ENCODE measurements at regions not wholly inside any gene's neighbourhood (a gene's known extent, or its start where the extent isn't known, plus 50 kb on each side); places are given as distances from the start of the nearest gene placed in this dataset.

DNA sequence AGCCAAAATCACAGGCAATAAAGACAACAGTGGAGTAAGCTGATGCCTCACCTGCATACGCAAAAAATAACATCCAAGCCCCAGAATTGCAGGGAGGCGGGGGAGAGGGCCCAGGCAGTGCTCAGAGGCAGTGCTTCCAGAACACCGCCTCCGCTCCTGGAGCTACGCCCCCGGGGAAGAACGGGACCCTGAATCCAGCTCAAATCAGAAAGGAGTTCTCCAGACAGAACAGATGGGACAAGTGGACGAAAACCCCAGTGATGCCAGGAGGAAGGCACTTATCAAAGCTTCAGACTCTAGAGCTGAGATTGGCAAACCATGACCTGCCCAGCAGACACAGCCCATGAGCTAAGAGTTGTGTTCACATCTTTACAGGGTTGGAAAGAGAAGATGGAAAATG lies 683.9 kb downstream of the TBC1D22A start:
- DNase-seq: no peak
- H3K36me3 ChIP-seq (replicated peaks; ENCODE audit: control insufficient read depth, insufficient read depth, low read length): no peaks in the 10 kb centered on the region
- H3K27me3 ChIP-seq (ENCODE audit: control insufficient read depth, insufficient read depth, low read length): no peaks in the 10 kb centered on the region

DNA sequence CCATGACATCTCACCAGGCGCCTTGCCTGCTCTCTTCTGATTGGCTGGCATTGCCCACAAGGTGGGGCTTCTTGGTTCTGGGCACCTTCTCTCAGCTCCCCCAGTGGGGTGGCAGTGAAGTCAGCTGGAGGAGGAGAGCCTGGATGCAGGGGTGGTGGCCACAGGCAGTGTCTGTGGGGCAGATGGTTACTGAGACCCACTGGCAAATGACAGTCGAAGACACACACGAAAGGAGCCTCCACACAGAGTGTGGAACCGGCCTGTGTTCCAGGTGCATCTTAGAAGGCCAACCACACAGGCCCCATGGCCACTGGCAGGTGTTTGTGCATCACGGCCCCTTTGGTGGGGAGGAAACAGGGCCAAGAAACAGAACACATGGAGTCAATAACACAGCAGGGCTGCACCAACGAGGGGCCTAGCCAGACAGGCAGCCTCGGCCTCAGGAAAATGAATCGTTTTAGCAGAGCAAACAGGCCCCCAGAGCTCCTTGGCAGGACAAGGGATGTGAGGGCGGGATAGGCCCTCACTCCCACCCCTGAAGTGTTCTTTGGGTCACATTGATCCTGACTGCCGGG lies 683.4 kb downstream of the TBC1D22A start:
- no peak for DNase-seq
- H3K4me3 ChIP-seq (ENCODE audit: insufficient read depth, low read depth, low read length): no peak overlapping the region
- no peaks in the 10 kb centered on the region for H3K27me3 ChIP-seq (ENCODE audit: control insufficient read depth, insufficient read depth, low read length)
- H3K36me3 ChIP-seq (replicated peaks; ENCODE audit: control insufficient read depth, insufficient read depth, low read length): no peaks in the 10 kb centered on the region

More for the DNA sequence above, 683.9 kb downstream of the TBC1D22A start:
- H3K4me3 ChIP-seq (ENCODE audit: insufficient read depth, low read depth, low read length): no peak overlapping the region

- H3K36me3 ChIP-seq (replicated peaks; ENCODE audit: control insufficient read depth, insufficient read depth, low read length): no peaks in the 10 kb centered on the region
- no peaks in the 10 kb centered on the region for H3K27me3 ChIP-seq (ENCODE audit: control insufficient read depth, insufficient read depth, low read length)
- H3K4me3 ChIP-seq (ENCODE audit: insufficient read depth, low read depth, low read length): no peak overlapping the region
- DNase-seq: no peak
Observed at GRCh38 chr22:47445212-47445611, 682.8 kb downstream of the TBC1D22A start.

DNA sequence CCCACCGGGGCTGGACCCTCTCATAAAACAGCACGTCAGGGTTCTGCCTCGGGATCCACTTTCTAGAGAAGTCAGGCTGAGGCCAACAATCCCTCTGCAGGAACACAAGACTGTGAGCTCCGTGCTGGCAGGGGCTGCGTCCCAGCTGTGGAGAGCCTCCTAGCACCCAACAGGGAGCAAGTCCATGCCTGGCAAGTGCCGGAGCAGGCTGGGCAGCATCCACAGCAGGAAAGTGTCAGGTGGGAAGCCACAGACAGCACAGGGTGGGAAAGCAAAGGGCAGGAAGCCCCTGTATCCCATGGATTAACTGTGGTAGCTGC lies 682.3 kb downstream of the TBC1D22A start:
- no peaks in the 10 kb centered on the region for H3K36me3 ChIP-seq (replicated peaks; ENCODE audit: control insufficient read depth, insufficient read depth, low read length)
- no peak for DNase-seq

DNA sequence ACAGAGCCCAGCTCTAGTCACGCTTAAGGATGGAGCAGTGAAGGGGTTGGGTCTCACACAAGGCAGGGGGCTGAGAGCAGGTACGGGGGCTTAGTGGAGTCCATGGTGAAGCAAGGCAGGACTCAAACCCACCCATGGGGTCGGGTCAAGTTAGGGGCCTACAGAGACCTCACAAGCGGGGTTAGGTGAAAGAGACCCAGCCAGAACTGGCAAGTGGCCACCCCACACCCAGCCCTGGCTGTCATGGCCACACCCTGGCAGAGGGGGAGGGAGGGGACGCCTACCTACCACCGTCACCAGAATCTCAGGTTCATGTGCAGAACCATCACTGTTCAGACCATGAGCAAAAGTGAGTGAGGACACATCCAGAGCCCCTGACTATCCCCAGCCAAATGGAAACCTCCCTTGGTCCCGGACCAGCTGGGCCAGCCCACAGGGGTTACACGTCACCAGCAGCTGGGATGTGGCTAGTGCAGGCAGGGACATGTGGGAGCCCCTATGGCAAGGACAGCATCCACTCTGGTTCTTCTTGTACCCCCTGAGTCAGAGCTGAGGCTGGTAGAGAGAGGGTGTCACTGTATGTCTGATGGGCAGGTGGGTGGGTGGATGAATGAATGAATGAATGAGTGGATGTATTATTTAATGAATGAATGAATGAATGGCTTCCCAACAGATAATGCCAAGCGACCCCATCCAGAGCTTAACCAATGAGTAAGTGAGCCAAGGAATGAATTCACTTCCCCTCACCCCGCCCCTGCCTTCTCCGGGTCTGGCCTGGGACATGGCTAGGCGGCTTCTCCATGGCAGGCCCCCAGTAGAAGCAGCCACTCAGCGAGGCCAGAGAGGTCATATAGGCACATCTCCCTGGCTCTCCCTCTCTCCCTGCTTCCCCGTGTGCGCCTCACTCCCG lies 681.6 kb downstream of the TBC1D22A start:
- H3K4me3 ChIP-seq (ENCODE audit: insufficient read depth, low read depth, low read length): no peak overlapping the region
- H3K27me3 ChIP-seq (ENCODE audit: control insufficient read depth, insufficient read depth, low read length): no peaks in the 10 kb centered on the region
- no peaks in the 10 kb centered on the region for H3K36me3 ChIP-seq (replicated peaks; ENCODE audit: control insufficient read depth, insufficient read depth, low read length)
- no peak for DNase-seq

More for the DNA sequence above, 682.3 kb downstream of the TBC1D22A start:
- Histone ChIP-seq H3K27me3 (ENCODE audit: control insufficient read depth, insufficient read depth, low read length) (no peaks in the 10 kb centered on the region), H3K4me3 (ENCODE audit: insufficient read depth, low read depth, low read length) (no peak overlapping the region)

DNA sequence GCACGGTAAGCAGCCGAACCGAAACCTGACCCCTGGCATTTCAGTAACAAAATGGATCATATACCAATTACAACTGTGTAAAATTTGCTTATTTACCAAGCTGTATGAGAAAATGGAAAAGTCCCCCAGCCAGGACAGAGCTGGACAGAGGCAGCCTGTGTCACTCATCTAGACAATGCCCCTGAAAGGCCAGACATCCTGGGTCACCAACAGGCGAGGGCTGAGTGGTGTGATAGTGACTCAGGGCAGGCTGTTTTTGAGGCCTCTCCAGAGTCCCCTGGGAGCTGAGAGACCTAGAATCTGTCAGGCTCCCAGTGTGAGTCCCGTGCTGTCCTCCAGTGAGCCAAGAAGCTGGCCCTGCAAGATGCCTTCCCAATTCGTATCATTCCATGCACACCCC lies 680.4 kb downstream of the TBC1D22A start:
- Histone ChIP-seq H3K4me3 (ENCODE audit: insufficient read depth, low read depth, low read length) (no peak overlapping the region), H3K27me3 (ENCODE audit: control insufficient read depth, insufficient read depth, low read length) (no peaks in the 10 kb centered on the region), H3K36me3 (replicated peaks; ENCODE audit: control insufficient read depth, insufficient read depth, low read length) (no peaks in the 10 kb centered on the region)
- no peak for DNase-seq

DNA sequence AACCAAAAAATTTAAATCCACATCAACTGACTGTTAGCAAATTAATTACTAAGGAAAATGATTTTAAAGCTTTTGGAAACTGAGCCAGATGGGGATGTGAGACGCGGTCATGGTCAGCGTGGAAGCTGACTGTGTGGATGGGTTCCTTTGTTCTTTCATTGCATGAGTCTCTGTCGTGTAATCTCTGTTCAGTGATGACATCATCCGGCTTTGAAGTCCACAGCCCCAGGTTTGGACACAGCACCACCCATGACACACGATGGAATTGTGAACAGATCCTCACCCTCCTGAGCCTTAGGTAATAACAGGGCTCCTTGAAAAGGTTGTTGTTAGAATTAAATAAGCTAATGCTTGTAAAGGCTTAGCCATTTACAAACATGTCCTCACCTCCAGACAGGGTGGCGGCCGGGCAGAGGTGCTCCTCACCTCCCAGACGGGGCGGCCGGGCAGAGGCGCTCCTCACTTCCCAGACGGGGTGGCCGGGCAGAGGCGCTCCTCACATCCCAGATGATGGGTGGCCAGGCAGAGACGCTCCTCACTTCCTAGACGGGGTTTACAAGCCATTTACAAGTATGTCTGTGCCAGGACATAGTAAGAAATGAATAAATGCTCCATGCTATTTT lies 677.3 kb downstream of the TBC1D22A start:
- Histone ChIP-seq H3K4me3 (ENCODE audit: insufficient read depth, low read depth, low read length) (no peak overlapping the region), H3K36me3 (replicated peaks; ENCODE audit: control insufficient read depth, insufficient read depth, low read length) (no peaks in the 10 kb centered on the region), H3K27me3 (ENCODE audit: control insufficient read depth, insufficient read depth, low read length) (no peaks in the 10 kb centered on the region)
- no peak for DNase-seq

DNA sequence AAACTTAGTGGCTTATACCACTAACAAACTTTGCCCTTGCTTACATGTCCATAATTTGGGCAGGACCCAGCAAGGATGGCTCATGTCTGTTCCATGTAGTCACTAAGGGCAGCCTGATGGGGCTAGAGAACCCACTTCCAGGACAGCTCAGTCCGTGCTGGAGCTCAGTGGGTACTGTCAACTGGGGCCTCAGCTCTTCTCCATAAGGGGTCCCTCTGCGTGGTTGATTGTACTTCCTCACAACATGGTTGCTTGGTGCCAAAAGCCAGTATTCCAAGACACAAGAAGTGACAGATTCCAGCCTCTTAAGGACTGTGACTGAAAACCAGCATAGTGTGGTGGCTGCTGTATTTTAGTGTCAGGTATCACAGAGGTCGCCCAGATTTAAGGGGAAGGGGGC lies 675.2 kb downstream of the TBC1D22A start:
- no peak overlapping the region for H3K4me3 ChIP-seq (ENCODE audit: insufficient read depth, low read depth, low read length)
- no peaks in the 10 kb centered on the region for H3K27me3 ChIP-seq (ENCODE audit: control insufficient read depth, insufficient read depth, low read length)
- no peaks in the 10 kb centered on the region for H3K36me3 ChIP-seq (replicated peaks; ENCODE audit: control insufficient read depth, insufficient read depth, low read length)
- no peak for DNase-seq

GRCh38 chr22:47437110-47437509 lies 674.7 kb downstream of the TBC1D22A start:
- no peak for DNase-seq
- H3K27me3 ChIP-seq (ENCODE audit: control insufficient read depth, insufficient read depth, low read length): no peaks in the 10 kb centered on the region
- H3K36me3 ChIP-seq (replicated peaks; ENCODE audit: control insufficient read depth, insufficient read depth, low read length): no peaks in the 10 kb centered on the region
- no peak overlapping the region for H3K4me3 ChIP-seq (ENCODE audit: insufficient read depth, low read depth, low read length)

- H3K36me3 ChIP-seq (replicated peaks; ENCODE audit: control insufficient read depth, insufficient read depth, low read length): no peaks in the 10 kb centered on the region
- no peaks in the 10 kb centered on the region for H3K27me3 ChIP-seq (ENCODE audit: control insufficient read depth, insufficient read depth, low read length)
- DNase-seq: no peak
- no peak overlapping the region for H3K4me3 ChIP-seq (ENCODE audit: insufficient read depth, low read depth, low read length)
Observed at GRCh38 chr22:47435826-47436225, 673.4 kb downstream of the TBC1D22A start.

GRCh38 chr22:47435204-47435487 lies 672.7 kb downstream of the TBC1D22A start:
- DNase-seq: no peak
- H3K4me3 ChIP-seq (ENCODE audit: insufficient read depth, low read depth, low read length): no peak overlapping the region
- H3K36me3 ChIP-seq (replicated peaks; ENCODE audit: control insufficient read depth, insufficient read depth, low read length): no peaks in the 10 kb centered on the region
- no peaks in the 10 kb centered on the region for H3K27me3 ChIP-seq (ENCODE audit: control insufficient read depth, insufficient read depth, low read length)

GRCh38 chr22:47434336-47435203 lies 672.1 kb downstream of the TBC1D22A start:
- H3K36me3 ChIP-seq (replicated peaks; ENCODE audit: control insufficient read depth, insufficient read depth, low read length): no peaks in the 10 kb centered on the region
- no peaks in the 10 kb centered on the region for H3K27me3 ChIP-seq (ENCODE audit: control insufficient read depth, insufficient read depth, low read length)
- no peak overlapping the region for H3K4me3 ChIP-seq (ENCODE audit: insufficient read depth, low read depth, low read length)
- no peak for DNase-seq

GRCh38 chr22:47433627-47434026 lies 671.2 kb downstream of the TBC1D22A start:
- DNase-seq: no peak
- no peak overlapping the region for H3K4me3 ChIP-seq (ENCODE audit: insufficient read depth, low read depth, low read length)
- no peaks in the 10 kb centered on the region for H3K27me3 ChIP-seq (ENCODE audit: control insufficient read depth, insufficient read depth, low read length)
- H3K36me3 ChIP-seq (replicated peaks; ENCODE audit: control insufficient read depth, insufficient read depth, low read length): no peaks in the 10 kb centered on the region

DNA sequence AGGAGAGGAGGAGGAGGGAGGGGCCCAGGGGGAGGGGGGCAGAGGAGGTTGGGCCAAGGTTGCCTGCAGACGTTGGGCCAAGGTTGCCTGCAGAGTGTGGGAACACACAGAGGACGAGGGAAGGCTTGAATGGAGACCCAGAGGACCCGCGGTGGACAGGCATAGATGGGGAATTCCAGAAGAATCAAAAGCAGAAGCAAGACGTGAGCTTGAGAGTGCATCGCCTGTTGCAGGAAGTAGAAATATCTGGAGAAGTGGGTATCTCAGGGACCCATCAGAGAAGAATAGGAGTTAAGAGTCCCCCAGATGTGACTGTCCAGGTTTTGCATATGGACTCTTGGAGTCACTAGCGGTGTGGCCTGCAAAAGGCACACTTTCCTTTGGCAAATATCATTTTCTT lies 670.2 kb downstream of the TBC1D22A start:
- no peak overlapping the region for H3K4me3 ChIP-seq (ENCODE audit: insufficient read depth, low read depth, low read length)
- no peaks in the 10 kb centered on the region for H3K36me3 ChIP-seq (replicated peaks; ENCODE audit: control insufficient read depth, insufficient read depth, low read length)
- no peak for DNase-seq
- no peaks in the 10 kb centered on the region for H3K27me3 ChIP-seq (ENCODE audit: control insufficient read depth, insufficient read depth, low read length)

Data from H7 (cell line).